ENCODE measurements at regions not wholly inside any gene's neighbourhood (a gene's known extent, or its start where the extent isn't known, plus 50 kb on each side); places are given as distances from the start of the nearest gene placed in this dataset.
"Not testable (repeated sequence)": the region's sequence is repeated elsewhere in the genome, so short reads cannot be mapped to it uniquely, and the experiment has no call there.

DNA sequence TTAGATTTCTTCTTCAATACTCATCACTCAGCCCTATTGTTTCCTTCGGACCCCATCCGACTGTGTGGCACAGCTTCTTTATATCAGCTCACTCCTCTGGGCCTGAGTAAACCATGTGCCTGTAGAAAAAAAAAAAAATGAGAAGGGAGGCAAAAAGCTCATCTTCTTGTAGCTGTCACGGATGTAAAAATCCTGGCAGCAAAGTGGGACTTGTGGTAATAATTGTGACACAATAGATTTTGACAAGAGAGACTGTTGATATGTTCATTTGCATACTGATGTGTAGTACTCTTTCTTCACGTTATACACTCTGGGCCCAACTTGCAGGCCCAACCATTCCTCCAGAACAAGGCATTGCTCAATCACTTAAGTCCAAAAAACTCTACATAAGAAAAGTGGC lies 270.0 kb upstream of the SMIM21 start:
- no peaks in the 10 kb centered on the region for H3K27me3 Mint-ChIP-seq
- Histone ChIP-seq H3K27me3 (ENCODE audit: control insufficient read depth, insufficient read depth, low read length) (no peaks in the 10 kb centered on the region), H3K9me3 (ENCODE audit: control insufficient read depth in 2 of 2, low read length in 2 of 2) (no peaks in the 10 kb centered on the region), H3K4me3 (ENCODE audit: low read depth, low read length) (no peak overlapping the region), H3K4me1 (ENCODE audit: control insufficient read depth, insufficient read depth, low read length, poor library complexity, severe bottlenecking) (no peaks in the 10 kb centered on the region), H3K36me3 (ENCODE audit: control insufficient read depth, insufficient read depth, low read length) (no peaks in the 10 kb centered on the region), H3K27ac (ENCODE audit: insufficient read depth, low read length, poor library complexity, severe bottlenecking) (no peak overlapping the region)
- H3K4me1 Mint-ChIP-seq = no peaks in the 10 kb centered on the region
- no peaks in the 10 kb centered on the region for H3K36me3 Mint-ChIP-seq
- no peak overlapping the region for H3K4me3 Mint-ChIP-seq
- H3K27ac Mint-ChIP-seq = no peak overlapping the region
- DNase-seq (no peak), ATAC-seq (ENCODE audit: low read depth in 2 of 2) (no peak)
- peaks cover 0 to 6% (median 0%) of the 10 kb centered on the region in 7 donors for H3K9me3 Mint-ChIP-seq

- no peaks in the 10 kb centered on the region for H3K9me3 ChIP-seq (ENCODE audit: control insufficient read depth in 2 of 2, low read length in 2 of 2)
- H3K9me3 Mint-ChIP-seq = peaks cover 0 to 6% (median 0%) of the 10 kb centered on the region in 7 donors
These were observed 268.9 kb upstream of the SMIM21 start for GRCh38 chr18:75696391-75696790.

GRCh38 chr18:75694292-75694691 lies 266.8 kb upstream of the SMIM21 start:
- Histone ChIP-seq H3K9me3 (ENCODE audit: control insufficient read depth in 2 of 2, low read length in 2 of 2) (no peaks in the 10 kb centered on the region), H3K36me3 (ENCODE audit: control insufficient read depth, insufficient read depth, low read length) (no peaks in the 10 kb centered on the region), H3K27ac (ENCODE audit: insufficient read depth, low read length, poor library complexity, severe bottlenecking) (no peak overlapping the region), H3K27me3 (ENCODE audit: control insufficient read depth, insufficient read depth, low read length) (no peaks in the 10 kb centered on the region), H3K4me3 (ENCODE audit: low read depth, low read length) (no peak overlapping the region), H3K4me1 (ENCODE audit: control insufficient read depth, insufficient read depth, low read length, poor library complexity, severe bottlenecking) (no peaks in the 10 kb centered on the region)
- H3K4me1 Mint-ChIP-seq = no peaks in the 10 kb centered on the region
- no peaks in the 10 kb centered on the region for H3K36me3 Mint-ChIP-seq
- peaks cover 0 to 8% (median 0%) of the 10 kb centered on the region in 7 donors for H3K9me3 Mint-ChIP-seq
- no peak for ATAC-seq (ENCODE audit: low read depth in 2 of 2)
- no peaks in the 10 kb centered on the region for H3K27me3 Mint-ChIP-seq
- no peak overlapping the region for H3K27ac Mint-ChIP-seq
- no peak overlapping the region for H3K4me3 Mint-ChIP-seq
- DNase-seq = no peak

More at GRCh38 chr18:75696391-75696790, 268.9 kb upstream of the SMIM21 start:
- no peaks in the 10 kb centered on the region for H3K27me3 Mint-ChIP-seq
- no peak overlapping the region for H3K27ac Mint-ChIP-seq
- no peak overlapping the region for H3K4me3 Mint-ChIP-seq
- Histone ChIP-seq H3K4me1 (ENCODE audit: control insufficient read depth, insufficient read depth, low read length, poor library complexity, severe bottlenecking) (no peaks in the 10 kb centered on the region), H3K4me3 (ENCODE audit: low read depth, low read length) (no peak overlapping the region), H3K36me3 (ENCODE audit: control insufficient read depth, insufficient read depth, low read length) (no peaks in the 10 kb centered on the region), H3K27me3 (ENCODE audit: control insufficient read depth, insufficient read depth, low read length) (no peaks in the 10 kb centered on the region), H3K27ac (ENCODE audit: insufficient read depth, low read length, poor library complexity, severe bottlenecking) (no peak overlapping the region)
- DNase-seq (no peak), ATAC-seq (ENCODE audit: low read depth in 2 of 2) (no peak)
- no peaks in the 10 kb centered on the region for H3K36me3 Mint-ChIP-seq
- H3K4me1 Mint-ChIP-seq = no peaks in the 10 kb centered on the region

DNA sequence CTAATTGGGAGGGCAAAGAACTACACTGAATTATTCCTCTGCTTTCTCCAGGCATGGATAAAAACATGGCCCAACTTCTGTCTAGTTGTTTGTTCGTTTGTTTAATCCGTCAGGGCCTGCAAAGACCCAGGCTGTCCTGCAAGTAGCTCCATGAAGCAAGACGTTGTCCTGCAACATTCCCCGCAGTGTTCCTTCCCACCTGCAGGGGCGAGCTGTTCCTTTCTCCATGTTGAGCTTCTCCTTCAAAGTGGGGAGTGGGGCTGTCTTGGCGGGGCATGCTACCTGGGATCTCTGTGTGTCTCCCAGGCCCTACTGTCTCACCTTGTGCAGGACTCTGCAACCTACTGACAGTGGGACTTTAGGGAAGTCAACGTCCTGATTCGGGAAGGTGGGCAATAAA lies 264.0 kb upstream of the SMIM21 start:
- peaks cover 0 to 8% (median 0%) of the 10 kb centered on the region in 7 donors for H3K9me3 Mint-ChIP-seq
- Histone ChIP-seq H3K4me1 (ENCODE audit: control insufficient read depth, insufficient read depth, low read length, poor library complexity, severe bottlenecking) (no peaks in the 10 kb centered on the region), H3K4me3 (ENCODE audit: low read depth, low read length) (no peak overlapping the region), H3K9me3 (ENCODE audit: control insufficient read depth in 2 of 2, low read length in 2 of 2) (no peaks in the 10 kb centered on the region), H3K36me3 (ENCODE audit: control insufficient read depth, insufficient read depth, low read length) (no peaks in the 10 kb centered on the region), H3K27me3 (ENCODE audit: control insufficient read depth, insufficient read depth, low read length) (no peaks in the 10 kb centered on the region), H3K27ac (ENCODE audit: insufficient read depth, low read length, poor library complexity, severe bottlenecking) (no peak overlapping the region)
- peaks cover under 1% of the 10 kb centered on the region for H3K27me3 Mint-ChIP-seq
- no peaks in the 10 kb centered on the region for H3K4me1 Mint-ChIP-seq
- no peak overlapping the region for H3K4me3 Mint-ChIP-seq
- H3K36me3 Mint-ChIP-seq = no peaks in the 10 kb centered on the region
- DNase-seq (no peak), ATAC-seq (ENCODE audit: low read depth in 2 of 2) (no peak)
- no peak overlapping the region for H3K27ac Mint-ChIP-seq

DNA sequence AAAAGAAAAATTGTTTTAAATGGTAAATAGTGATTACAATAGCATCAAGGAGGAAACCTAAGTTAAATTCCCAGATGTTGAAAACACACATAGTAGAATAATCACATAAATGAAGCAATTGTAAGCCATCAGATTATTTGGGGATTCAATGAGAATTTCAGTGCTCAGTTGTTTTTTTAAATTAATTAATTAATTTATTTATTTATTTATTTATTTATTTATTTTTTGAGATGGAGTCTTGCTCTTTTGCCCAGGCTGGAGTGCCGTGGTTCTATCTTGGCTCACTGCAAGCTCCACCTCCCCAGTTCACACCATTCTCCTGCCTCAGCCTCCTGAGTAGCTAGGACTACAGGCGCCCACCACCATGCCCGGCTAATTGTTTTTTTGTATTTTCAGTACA lies 262.8 kb upstream of the SMIM21 start:
- H3K9me3 ChIP-seq (ENCODE audit: control insufficient read depth in 2 of 2, low read length in 2 of 2); H3K36me3 Mint-ChIP-seq; H3K36me3 ChIP-seq (ENCODE audit: control insufficient read depth, insufficient read depth, low read length); H3K27ac Mint-ChIP-seq; H3K9me3 Mint-ChIP-seq; H3K4me1 Mint-ChIP-seq; H3K27me3 ChIP-seq (ENCODE audit: control insufficient read depth, insufficient read depth, low read length); DNase-seq; H3K4me3 Mint-ChIP-seq; H3K4me3 ChIP-seq (ENCODE audit: low read depth, low read length); ATAC-seq (ENCODE audit: low read depth in 2 of 2); H3K4me1 ChIP-seq (ENCODE audit: control insufficient read depth, insufficient read depth, low read length, poor library complexity, severe bottlenecking); H3K27ac ChIP-seq (ENCODE audit: insufficient read depth, low read length, poor library complexity, severe bottlenecking): not testable (repeated sequence)
- peaks cover 11% of the 10 kb centered on the region for H3K27me3 Mint-ChIP-seq

DNA sequence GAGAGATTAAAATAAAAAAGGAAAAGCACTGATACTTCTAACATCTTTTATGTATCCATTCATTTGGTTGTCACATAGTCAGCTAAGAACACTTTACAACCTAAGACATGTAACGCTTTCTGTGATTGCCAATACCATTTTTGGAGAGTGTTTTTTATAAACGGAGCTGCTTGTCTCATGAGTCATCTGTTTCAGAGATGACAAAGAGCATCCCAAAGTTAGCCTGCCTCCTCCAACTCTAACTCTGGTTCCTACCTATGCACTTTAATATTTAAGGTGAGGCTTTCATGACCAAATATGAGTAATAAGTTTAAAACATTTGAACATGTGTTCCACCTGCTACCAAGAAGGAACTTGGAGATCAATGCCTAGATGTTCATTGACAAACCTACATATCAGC lies 260.1 kb upstream of the SMIM21 start:
- Mint-ChIP-seq H3K4me3 (no peak overlapping the region), H3K27me3 (peaks cover 15% of the 10 kb centered on the region), H3K36me3 (no peaks in the 10 kb centered on the region), H3K27ac (no peak overlapping the region), H3K4me1 (no peaks in the 10 kb centered on the region), H3K9me3 (peaks cover 0 to 5% (median 0%) of the 10 kb centered on the region in 7 donors)
- Histone ChIP-seq H3K4me3 (ENCODE audit: low read depth, low read length) (no peak overlapping the region), H3K36me3 (ENCODE audit: control insufficient read depth, insufficient read depth, low read length) (no peaks in the 10 kb centered on the region), H3K9me3 (ENCODE audit: control insufficient read depth in 2 of 2, low read length in 2 of 2) (no peaks in the 10 kb centered on the region), H3K4me1 (ENCODE audit: control insufficient read depth, insufficient read depth, low read length, poor library complexity, severe bottlenecking) (no peaks in the 10 kb centered on the region), H3K27me3 (ENCODE audit: control insufficient read depth, insufficient read depth, low read length) (no peaks in the 10 kb centered on the region), H3K27ac (ENCODE audit: insufficient read depth, low read length, poor library complexity, severe bottlenecking) (no peak overlapping the region)
- ATAC-seq (ENCODE audit: low read depth in 2 of 2) (no peak), DNase-seq (no peak)

GRCh38 chr18:75683426-75683825 lies 255.9 kb upstream of the SMIM21 start:
- ATAC-seq (ENCODE audit: low read depth in 2 of 2) = no peak
- Mint-ChIP-seq H3K4me1 (no peaks in the 10 kb centered on the region), H3K9me3 (peaks cover 0 to 2% (median 0%) of the 10 kb centered on the region in 7 donors), H3K4me3 (no peak overlapping the region), H3K27me3 (peaks cover 19% of the 10 kb centered on the region), H3K36me3 (no peaks in the 10 kb centered on the region), H3K27ac (no peak overlapping the region)
- H3K4me3 ChIP-seq (ENCODE audit: low read depth, low read length) = no peak overlapping the region
- no peak overlapping the region for H3K27ac ChIP-seq (ENCODE audit: insufficient read depth, low read length, poor library complexity, severe bottlenecking)
- H3K36me3 ChIP-seq (ENCODE audit: control insufficient read depth, insufficient read depth, low read length) = no peaks in the 10 kb centered on the region
- DNase-seq = no peak
- H3K9me3 ChIP-seq (ENCODE audit: control insufficient read depth in 2 of 2, low read length in 2 of 2) = no peaks in the 10 kb centered on the region
- H3K4me1 ChIP-seq (ENCODE audit: control insufficient read depth, insufficient read depth, low read length, poor library complexity, severe bottlenecking) = no peaks in the 10 kb centered on the region
- H3K27me3 ChIP-seq (ENCODE audit: control insufficient read depth, insufficient read depth, low read length) = no peaks in the 10 kb centered on the region

DNA sequence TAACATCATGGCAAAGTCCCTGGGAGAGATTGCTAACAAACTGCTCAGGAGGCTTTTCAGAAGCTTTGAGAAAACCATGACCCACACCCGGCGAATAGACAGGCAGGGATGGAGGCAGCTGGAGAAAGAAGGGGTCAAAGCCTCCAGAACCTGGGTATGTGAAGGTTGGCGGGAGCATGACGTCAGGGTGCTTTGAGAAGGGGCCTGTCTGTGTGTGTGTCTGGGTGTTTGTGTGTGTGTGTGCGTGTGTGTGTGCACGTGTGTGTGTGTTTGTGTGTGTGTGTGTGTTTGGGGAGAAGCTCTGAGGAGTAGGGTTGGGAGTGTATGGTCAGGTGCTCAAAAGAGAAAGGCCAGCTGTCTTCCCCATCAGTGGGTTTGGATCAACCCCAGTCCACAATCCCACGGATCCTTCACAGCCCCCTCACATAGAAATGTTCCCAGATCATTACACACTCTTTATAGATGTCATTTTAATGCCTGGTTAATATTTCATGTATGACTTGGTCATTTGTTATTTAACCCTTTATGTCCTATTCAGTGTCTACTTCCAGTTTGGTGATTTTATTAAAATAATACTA lies 254.1 kb upstream of the SMIM21 start:
- H3K4me3 Mint-ChIP-seq = no peak overlapping the region
- no peaks in the 10 kb centered on the region for H3K4me1 Mint-ChIP-seq
- no peaks in the 10 kb centered on the region for H3K9me3 ChIP-seq (ENCODE audit: control insufficient read depth in 2 of 2, low read length in 2 of 2)
- no peaks in the 10 kb centered on the region for H3K4me1 ChIP-seq (ENCODE audit: control insufficient read depth, insufficient read depth, low read length, poor library complexity, severe bottlenecking)
- no peaks in the 10 kb centered on the region for H3K36me3 Mint-ChIP-seq
- no peaks in the 10 kb centered on the region for H3K27me3 ChIP-seq (ENCODE audit: control insufficient read depth, insufficient read depth, low read length)
- peaks cover 19% of the 10 kb centered on the region for H3K27me3 Mint-ChIP-seq
- H3K4me3 ChIP-seq (ENCODE audit: low read depth, low read length) = no peak overlapping the region
- no peaks in the 10 kb centered on the region for H3K36me3 ChIP-seq (ENCODE audit: control insufficient read depth, insufficient read depth, low read length)
- no peak for DNase-seq
- no peak for ATAC-seq (ENCODE audit: low read depth in 2 of 2)
- H3K9me3 Mint-ChIP-seq = peaks cover 0 to 2% (median 0%) of the 10 kb centered on the region in 7 donors
- H3K27ac ChIP-seq (ENCODE audit: insufficient read depth, low read length, poor library complexity, severe bottlenecking) = no peak overlapping the region
- peak overlapping the region in 1 of 3 donors; percentile 79 for H3K27ac Mint-ChIP-seq
